K562 (cell line): ENCODE measurements at regions not wholly inside any gene's neighbourhood (a gene's known extent, or its start where the extent isn't known, plus 50 kb on each side); places are given as distances from the start of the nearest gene placed in this dataset.

Experiments used
- ATAC-seq: fragments of 200-7000 bp; cut with Tn5 transposase; 3 replicates; pipeline ENCODE4 v1.9.1; 2020; ENCODE audit warnings: moderate library complexity
- BruUV-seq: library from RNA; stranded (reverse); fragments of 400-500 nt; replicated peaks from 2 replicates; lab custom pipeline; 2021; lab: Mats Ljungman, UMichigan
- CTCF ChIA-PET: fragments of 300-600 bp; formaldehyde crosslinking; extraction: SDS; loops from one replicate; lab custom pipeline; 2021; ENCODE audit warnings: low intra/inter-chr PET ratio; lab: Yijun Ruan, JAX
- POLR2A ChIA-PET: fragments of 300-600, 350-650 bp; sonication (Branson Sonifier 250); formaldehyde crosslinking; extraction: SDS; loops from one replicate; lab custom pipeline; 2021; ENCODE audit warnings: antibody characterized with exemption, inconsistent platforms; lab: Yijun Ruan, JAX
- DNase-seq, 4 experiments: peaks; one replicate each; pipeline versions ENCODE4 v3.0.0 to v3.0.0-alpha.2; 2011 to 2018; ENCODE audit warnings: low spot score in 3 of 4, mixed read lengths in 3 of 4; ENCODE audit errors: extremely low read depth in 1 of 4
- FAIRE-seq: peaks from 2 replicates; lab custom pipeline; 2011; peaks lifted over from hg19 to GRCh38; lab: Jason Lieb, UNC
- H2AFZ ChIP-seq: 2 replicates; pipeline ENCODE4 v1.6.0; 2011; ENCODE audit warnings: low read depth, low read length, control low read depth, inconsistent platforms
- H3K27ac ChIP-seq: fragments of 200-600 bp; 3 replicates; pipeline ENCODE4 v1.8.0; 2011; ENCODE audit warnings: low read depth, mild to moderate bottlenecking, control low read depth, inconsistent platforms, low read length, moderate library complexity, mixed read lengths; ENCODE audit errors: extremely low read depth
- H3K27me3 ChIP-seq, 2 experiments: fragments of 300-600 bp in 1 of 2; 2 replicates in 1 of 2; 3 replicates in 1 of 2; pipeline versions ENCODE4 v1.6.0 to v1.8.0; 2011; ENCODE audit warnings: inconsistent platforms in 2 of 2, low read length in 2 of 2, mild to moderate bottlenecking in 1 of 2, mixed read lengths in 1 of 2, moderate library complexity in 1 of 2; ENCODE audit not compliant: control insufficient read depth in 2 of 2, insufficient read depth in 2 of 2
- H3K36me3 ChIP-seq: fragments of 300-600 bp; 3 replicates; pipeline ENCODE4 v1.8.0; 2011; ENCODE audit warnings: mild to moderate bottlenecking, low read length, inconsistent platforms; ENCODE audit not compliant: control insufficient read depth, insufficient read depth
- H3K4me1 ChIP-seq, 2 experiments: fragments of 200-600 bp in 1 of 2; replicated peaks in 1 of 2; 2 replicates in 1 of 2; 3 replicates in 1 of 2; pipeline versions ENCODE4 v1.5.1 to v1.8.0; 2011; ENCODE audit warnings: inconsistent platforms in 2 of 2, low read length in 2 of 2, mild to moderate bottlenecking in 1 of 2, mixed read lengths in 1 of 2, moderate library complexity in 1 of 2; ENCODE audit not compliant: control insufficient read depth in 2 of 2, insufficient read depth in 2 of 2
- H3K4me2 ChIP-seq: 2 replicates; pipeline ENCODE4 v1.6.1; 2011; ENCODE audit warnings: low read length, control low read depth, inconsistent platforms, mixed read lengths; ENCODE audit not compliant: insufficient read depth
- H3K4me3 ChIP-seq: fragments of 200-600 bp; sonication (generic), shearing (Covaris generic); 2 replicates; pipeline ENCODE4 v1.5.1; 2016; ENCODE audit warnings: control low read depth, inconsistent platforms
- H3K79me2 ChIP-seq: fragments of 200-600 bp; 3 replicates; pipeline ENCODE4 v1.8.0; 2011; ENCODE audit warnings: low read length, inconsistent platforms; ENCODE audit not compliant: control insufficient read depth, insufficient read depth
- H3K9ac ChIP-seq, 2 experiments: 2 replicates each; pipeline versions ENCODE4 v1.6.0 to v1.6.1; 2011; ENCODE audit warnings: low read depth in 2 of 2, low read length in 2 of 2, control low read depth in 1 of 2, inconsistent platforms in 1 of 2, mild to moderate bottlenecking in 1 of 2, mixed read lengths in 1 of 2; ENCODE audit not compliant: insufficient read depth in 1 of 2
- H3K9me1 ChIP-seq: one replicate; pipeline ENCODE4 v1.6.0; 2011; ENCODE audit warnings: inconsistent platforms, mild to moderate bottlenecking, low read length, moderate library complexity; ENCODE audit not compliant: control insufficient read depth, insufficient read depth
- H3K9me3 ChIP-seq: replicated peaks from 2 replicates; pipeline ENCODE4 v1.5.1; 2011; ENCODE audit warnings: low read depth, low read length, inconsistent platforms; ENCODE audit not compliant: control insufficient read depth, insufficient read depth
- H4K20me1 ChIP-seq: replicated peaks from 2 replicates; pipeline ENCODE4 v1.6.1; 2011; ENCODE audit warnings: low read length, inconsistent platforms, mixed read lengths; ENCODE audit not compliant: control insufficient read depth, insufficient read depth
- CHD1 ChIP-seq: fragments of 200-600 bp; sonication (generic); IDR thresholded peaks from one replicate; pipeline ENCODE4 v1.6.1; 2012; ENCODE audit warnings: mild to moderate bottlenecking, moderate library complexity, low read length, inconsistent platforms
- CREM ChIP-seq: IDR thresholded peaks from 2 replicates; pipeline ENCODE4 v1.6.1; 2014; ENCODE audit warnings: antibody characterized with exemption, low read depth
- MYNN ChIP-seq, 2 experiments: sonication (generic); formaldehyde crosslinking in 1 of 2; IDR thresholded peaks; 2 replicates each; pipeline versions ENCODE4 v1.5.0 to v1.6.1; 2016 to 2020; ENCODE audit warnings: antibody characterized with exemption in 1 of 2, missing genetic modification reagents in 1 of 2
- NCOR1 ChIP-seq: fragments of 450-650 bp; IDR thresholded peaks from 2 replicates; pipeline ENCODE4 v1.6.1; 2016; ENCODE audit warnings: mild to moderate bottlenecking, moderate library complexity
- TAF7 ChIP-seq: fragments of 450-650 bp; IDR thresholded peaks from 2 replicates; pipeline ENCODE4 v1.6.1; 2016; ENCODE audit warnings: missing genetic modification characterization, missing compliant biosample characterization
- TCF7 ChIP-seq: sonication (generic); IDR thresholded peaks from 2 replicates; pipeline ENCODE4 v1.6.1; 2016; ENCODE audit warnings: antibody characterized with exemption, borderline replicate concordance
- TOE1 ChIP-seq, 2 experiments: fragments of 450-650 bp in 1 of 2; sonication (generic) in 1 of 2; formaldehyde crosslinking in 1 of 2; IDR thresholded peaks; 2 replicates each; pipeline versions ENCODE4 v1.7.1 to v1.8.0; 2016 to 2022; ENCODE audit warnings: borderline replicate concordance in 2 of 2, mild to moderate bottlenecking in 2 of 2, antibody characterized with exemption in 1 of 2, inconsistent platforms in 1 of 2, low read depth in 1 of 2, missing genetic modification reagents in 1 of 2, moderate library complexity in 1 of 2
- ZBTB11 ChIP-seq, 3 experiments: fragments of 200-800 bp in 1 of 3; fragments of 250-450 bp in 1 of 3; fragments of 450-650 bp in 1 of 3; sonication (Bioruptor Pico) in 1 of 3; sonication (Bioruptor generic) in 1 of 3; formaldehyde crosslinking in 1 of 3; IDR thresholded peaks; 2 replicates each; pipeline versions ENCODE4 v1.6.1 to v1.8.0; 2016 to 2022; ENCODE audit warnings: mild to moderate bottlenecking in 2 of 3, missing genetic modification characterization in 2 of 3, missing compliant biosample characterization in 1 of 3, moderate library complexity in 1 of 3
- ZBTB26 ChIP-seq: fragments of 450-650 bp; formaldehyde crosslinking; IDR thresholded peaks from 2 replicates; pipeline ENCODE4 v1.4.0; 2022; ENCODE audit warnings: missing genetic modification characterization
- WGBS: fragments of 100-300 bp; shearing (Covaris generic); methylation state at CpG from one replicate; pipeline ENCODE4 v1.1.6; 2016; ENCODE audit warnings: low coverage, mixed read lengths; ENCODE audit not compliant: insufficient coverage; ENCODE audit errors: missing lambda C conversion rate; 5-methylcytosine and 5-hydroxymethylcytosine counted together
- in situ Hi-C: fragments of 300-500 bp; cut with MboI; formaldehyde crosslinking; loops from 4 replicates; pipeline ENCODE4 v1.15.0; 2018; ENCODE audit warnings: inconsistent platforms, mixed read lengths
- intact Hi-C: fragments of 100-400 bp; cut with micrococcal nuclease; formaldehyde crosslinking; loops from 2 replicates; pipeline ENCODE4 v1.14.2; 2022

- intact Hi-C loops, result no loop called here
- POLR2A ChIA-PET, result no interaction called here
- no peaks in the 10 kb centered on the region for H3K9me1 ChIP-seq
- WGBS, result 9% methylated on average over 6 of the region's 6 CpGs
- ATAC-seq, result no peak
- H3K9me3 ChIP-seq, result no peaks in the 10 kb centered on the region; the same call in 1 of the 2 replicates
- in situ Hi-C loops, result no loop called here
- CTCF ChIA-PET, result no interaction called here
- FAIRE-seq, result no peak
- no TSS peak for BruUV-seq
- no peaks in the 10 kb centered on the region for H3K79me2 ChIP-seq
- H3K36me3 ChIP-seq, result no peaks in the 10 kb centered on the region
- H3K4me2 ChIP-seq, result no peak overlapping the region
- no peak overlapping the region for H3K9ac ChIP-seq
- no peaks in the 10 kb centered on the region for H3K27me3 ChIP-seq
- no peak overlapping the region for H2AFZ ChIP-seq
- no peak for TF ChIP-seq TCF7
- TF ChIP-seq, all 486 proteins: peak for 0
- DNase-seq, result no peak
- Histone ChIP-seq H3K27ac (no peak overlapping the region), H3K4me3 (no peak overlapping the region), H3K4me1 (no peaks in the 10 kb centered on the region), H4K20me1 (no peaks in the 10 kb centered on the region)
Measured at GRCh38 chr5:98334946-98335345, 438.5 kb upstream of the RGMB start.

GRCh38 chr5:98339141-98339848 is 434.2 kb upstream of the RGMB start:
- Histone ChIP-seq H3K27me3 (no peaks in the 10 kb centered on the region), H3K27ac (no peak overlapping the region), H3K9me3 (no peaks in the 10 kb centered on the region; the same call in 1 of the 2 replicates), H2AFZ (no peak overlapping the region), H3K4me3 (no peak overlapping the region), H4K20me1 (no peaks in the 10 kb centered on the region), H3K9me1 (no peaks in the 10 kb centered on the region), H3K4me2 (no peak overlapping the region), H3K36me3 (no peaks in the 10 kb centered on the region), H3K79me2 (no peaks in the 10 kb centered on the region), H3K9ac (no peak overlapping the region), H3K4me1 (no peaks in the 10 kb centered on the region)
- FAIRE-seq, result no peak
- ChIA-PET CTCF (no interaction called here), POLR2A (interaction anchor here (0.5 kb wide), 1 partner anchor 1958 kb away, joined by 3 read pairs; no protein-coding TSS in a partner anchor)
- no peak for DNase-seq
- no TSS peak for BruUV-seq
- WGBS, result under 1% methylated on average over 21 of the region's 21 CpGs
- no peak for ATAC-seq
- in situ Hi-C loops (no loop called here), intact Hi-C loops (no loop called here)
- TF ChIP-seq NCOR1 (no peak), ZBTB11 (CRISPR knock-in tag; IDR thresholded peaks at IDR 0.05) (no peak), TAF7 (tag) (no peak), CREM (no peak), MYNN (IDR thresholded peaks at IDR 0.05) (no peak), MYNN (CRISPR knock-in tag; IDR thresholded peaks at IDR 0.05) (no peak), CHD1 (no peak), TOE1 (IDR thresholded peaks at IDR 0.05; ENCODE audit: borderline replicate concordance) (no peak), TOE1 (CRISPR knock-in tag; IDR thresholded peaks at IDR 0.05; ENCODE audit: borderline replicate concordance, low read depth) (no peak), ZBTB26 (CRISPR knock-in tag) (no peak)
